Ecto neural progenitor cell (in vitro differentiated cells): ENCODE measurements at regions not wholly inside any gene's neighbourhood (a gene's known extent, or its start where the extent isn't known, plus 50 kb on each side); places are given as distances from the start of the nearest gene placed in this dataset.

Experiments
- DNase-seq: peaks from one replicate; pipeline ENCODE4 v3.0.0-alpha.2; 2018; ENCODE audit warnings: low spot score

DNA sequence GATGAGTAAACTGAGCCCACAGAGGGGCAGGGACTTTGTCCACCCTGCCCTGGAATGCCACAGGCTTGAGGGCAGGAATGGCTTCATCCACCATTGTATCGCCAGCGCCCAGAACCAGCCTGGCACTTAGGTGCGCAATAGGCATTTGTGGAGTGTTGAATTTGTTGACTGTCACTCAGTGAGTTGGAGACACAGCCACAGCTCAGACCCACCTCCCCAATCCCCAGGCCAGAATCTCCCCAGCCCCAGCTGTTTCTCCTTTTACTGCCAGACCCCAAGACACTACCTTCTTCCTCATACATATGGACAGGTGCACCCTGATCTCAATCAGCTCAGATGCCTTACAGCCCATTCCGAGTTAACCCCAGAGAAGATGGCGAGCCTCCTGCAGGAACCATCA is 674.5 kb downstream of the MATN1 start:
- no peak for DNase-seq

DNA sequence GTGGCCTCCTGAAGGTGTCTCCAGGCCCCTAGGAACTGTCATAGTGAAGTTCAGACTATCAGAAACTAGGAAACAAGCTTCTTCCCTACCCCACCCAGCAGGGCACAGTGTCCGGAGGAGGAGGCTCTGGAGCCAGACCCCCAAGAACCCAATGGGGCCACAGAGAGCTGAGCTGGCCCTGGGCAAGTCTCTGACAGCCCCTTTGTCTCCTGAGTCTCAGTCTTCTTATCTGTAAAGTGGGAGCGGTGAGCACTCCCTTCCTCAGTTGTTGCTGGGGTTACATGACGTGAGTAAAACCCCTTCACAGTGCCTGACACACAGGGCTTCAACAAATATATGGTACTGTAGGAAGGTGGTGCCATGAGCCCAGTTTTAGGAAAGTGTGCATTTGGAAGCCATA is 675.8 kb downstream of the MATN1 start:
- no peak for DNase-seq

DNA sequence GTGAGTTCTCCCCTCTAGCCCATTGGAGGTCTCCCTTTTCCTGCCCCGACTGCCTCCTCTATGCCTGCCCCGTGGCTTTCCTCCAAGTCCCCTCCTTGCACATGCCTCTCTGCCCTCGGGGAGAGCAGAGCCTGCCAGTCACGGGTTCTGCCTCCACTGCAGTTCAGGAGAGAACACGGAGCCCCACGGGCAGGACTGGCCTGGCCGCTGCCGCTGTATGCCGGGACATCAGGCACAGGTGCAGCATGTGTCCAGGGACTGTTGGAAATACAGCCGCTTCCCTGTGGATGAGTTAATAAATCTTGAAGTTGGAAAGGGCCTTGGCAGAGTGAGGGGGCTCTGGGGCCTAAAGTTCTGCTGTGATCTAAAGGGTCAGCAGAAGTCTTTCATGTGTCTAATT is 676.6 kb downstream of the MATN1 start:
- DNase-seq = no peak

DNA sequence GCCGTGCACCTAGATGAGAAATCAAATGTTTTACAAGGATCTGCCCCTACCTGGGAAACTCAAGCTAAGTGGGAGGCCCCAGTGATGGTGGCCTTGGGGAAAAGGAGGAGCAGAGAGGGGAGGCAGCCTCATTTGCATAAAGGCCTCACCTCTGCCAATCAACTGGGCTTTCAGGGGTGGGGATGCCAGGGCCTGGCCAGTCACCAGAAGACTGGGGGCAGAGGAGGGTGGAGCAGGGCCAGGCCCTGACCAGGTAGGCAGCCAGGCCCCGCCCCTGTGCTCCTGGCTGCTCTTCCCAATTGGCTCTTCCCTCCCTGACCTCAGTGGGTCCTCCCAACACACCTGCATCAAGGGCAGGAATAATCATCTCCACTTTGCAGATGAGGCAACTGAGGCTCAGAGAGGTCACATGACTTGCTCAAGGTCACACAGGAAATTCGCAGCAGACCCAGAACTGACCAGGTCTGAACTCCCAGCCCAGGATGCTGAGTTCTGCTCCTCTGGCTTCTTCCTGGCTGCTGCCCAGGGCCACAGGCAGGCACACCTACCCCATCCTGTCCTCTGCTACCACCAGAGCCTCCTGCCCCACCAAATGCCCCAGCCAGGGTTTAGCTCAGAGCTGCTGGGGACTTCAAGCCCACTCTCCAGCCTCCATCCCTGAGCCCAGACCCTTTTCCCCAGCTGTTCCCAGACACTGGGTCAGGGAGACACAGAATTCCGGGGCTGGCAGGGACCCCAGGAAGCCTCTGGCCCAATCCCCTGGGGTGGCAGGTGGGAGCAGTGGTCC is 677.9 kb downstream of the MATN1 start:
- DNase-seq = no peak

DNA sequence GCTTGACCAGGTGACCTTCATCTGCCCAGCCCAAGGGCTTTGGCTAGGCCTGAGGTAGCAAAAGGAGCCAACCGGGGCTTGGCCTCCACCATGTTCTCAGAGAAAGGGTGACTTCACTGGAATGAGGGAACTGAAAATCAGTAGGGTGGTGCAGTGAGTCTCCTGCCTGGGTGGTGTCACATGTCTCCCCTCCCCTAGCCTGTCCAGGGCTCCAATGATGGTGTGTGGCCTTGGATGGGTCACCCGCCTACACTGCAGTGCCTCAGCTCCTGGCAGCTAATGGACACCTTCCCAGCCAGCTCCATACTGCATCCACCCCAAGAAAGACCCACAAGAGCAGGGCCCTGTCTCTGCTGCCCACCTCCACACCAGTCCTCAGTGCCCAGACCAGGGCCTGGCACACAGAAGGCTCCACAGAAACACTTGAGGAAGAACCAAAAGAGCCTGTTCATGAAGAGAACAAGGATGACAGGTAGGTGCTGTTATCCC is 678.7 kb downstream of the MATN1 start:
- DNase-seq = no peak

DNA sequence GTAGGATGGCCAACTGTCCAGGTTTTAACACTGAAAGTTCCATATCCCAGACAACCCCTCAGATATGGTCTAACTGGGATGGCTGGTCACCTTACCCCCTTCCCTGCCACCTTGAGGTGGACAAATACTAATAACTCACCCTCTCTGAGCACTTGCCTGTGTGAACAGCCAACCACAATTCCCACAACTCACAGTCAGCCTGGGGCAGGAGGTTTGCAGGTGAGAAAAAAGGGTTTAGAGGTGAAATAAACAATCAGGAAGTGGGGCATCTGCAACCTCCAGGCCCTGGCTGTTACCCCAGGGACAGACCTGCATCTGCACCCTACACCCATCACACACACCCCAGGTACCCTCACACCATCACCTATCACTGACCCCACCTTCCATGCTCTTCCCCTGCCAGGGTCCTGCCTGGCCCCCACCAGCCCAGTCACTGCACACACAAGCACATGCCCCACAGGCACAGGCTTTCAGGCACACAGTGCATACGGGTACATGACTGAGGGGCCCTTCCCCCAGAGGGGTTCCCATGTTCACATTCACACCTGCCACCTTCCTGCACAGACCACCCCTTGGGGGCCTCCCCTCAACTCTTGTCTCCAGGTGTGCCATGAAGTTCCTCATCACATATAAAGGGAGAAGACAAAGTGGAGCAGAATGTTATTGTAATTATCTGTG is 679.5 kb downstream of the MATN1 start:
- DNase-seq = no peak

DNA sequence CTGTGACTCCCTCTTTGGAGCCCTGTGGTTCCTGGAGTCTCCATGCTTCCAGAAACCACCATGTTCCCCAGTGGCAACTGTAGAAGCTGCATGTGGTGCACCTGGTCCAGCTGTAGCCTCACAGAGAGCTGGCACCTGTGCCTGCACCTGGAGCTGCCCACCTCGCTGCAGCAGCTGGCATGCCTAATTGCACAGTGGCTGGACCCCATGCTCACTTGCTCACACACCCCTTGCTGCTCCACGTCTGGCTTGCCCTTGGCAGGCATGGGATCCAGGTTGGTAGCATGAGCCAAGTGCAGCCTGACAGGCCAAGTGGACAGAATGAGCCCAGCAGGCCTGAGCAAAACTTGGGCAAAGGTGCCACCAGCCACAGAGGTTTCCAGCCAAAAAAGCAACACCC is 680.1 kb downstream of the MATN1 start:
- peak; percentile 32 for DNase-seq

DNA sequence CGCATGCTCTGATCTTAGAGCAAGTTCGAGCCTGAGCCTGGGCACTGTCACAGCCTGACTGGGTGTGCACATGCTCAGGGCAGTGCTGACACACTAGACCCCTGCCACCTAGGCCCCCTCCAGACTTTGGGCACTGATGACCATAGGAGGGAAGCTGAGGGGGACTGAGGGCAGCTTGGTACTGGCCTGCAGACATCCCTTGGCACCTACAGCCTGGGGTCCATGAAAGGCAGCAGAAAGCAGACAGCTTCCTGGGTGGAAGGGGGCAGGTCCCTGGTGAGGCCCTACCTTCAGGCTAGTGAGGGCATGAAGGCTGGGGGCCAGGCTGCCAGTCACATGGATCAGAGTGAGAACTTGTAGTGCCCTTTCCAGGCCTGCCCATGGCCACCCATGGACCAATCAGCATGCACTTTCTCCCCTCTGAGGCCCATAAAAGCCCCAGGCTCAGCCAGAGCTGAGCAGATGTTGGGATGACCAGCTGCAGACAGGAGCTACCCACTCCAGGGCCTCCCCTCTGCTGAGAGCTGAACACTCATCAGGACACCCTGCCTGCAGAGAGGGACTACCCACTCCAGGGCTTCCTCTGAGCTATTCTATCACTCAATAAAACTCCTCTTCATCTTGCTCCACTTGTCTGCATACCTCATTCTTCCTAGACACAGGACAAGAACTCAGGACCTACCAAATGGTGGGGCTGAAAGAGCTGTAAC is 680.8 kb downstream of the MATN1 start:
- peak; percentile 37 for DNase-seq

DNA sequence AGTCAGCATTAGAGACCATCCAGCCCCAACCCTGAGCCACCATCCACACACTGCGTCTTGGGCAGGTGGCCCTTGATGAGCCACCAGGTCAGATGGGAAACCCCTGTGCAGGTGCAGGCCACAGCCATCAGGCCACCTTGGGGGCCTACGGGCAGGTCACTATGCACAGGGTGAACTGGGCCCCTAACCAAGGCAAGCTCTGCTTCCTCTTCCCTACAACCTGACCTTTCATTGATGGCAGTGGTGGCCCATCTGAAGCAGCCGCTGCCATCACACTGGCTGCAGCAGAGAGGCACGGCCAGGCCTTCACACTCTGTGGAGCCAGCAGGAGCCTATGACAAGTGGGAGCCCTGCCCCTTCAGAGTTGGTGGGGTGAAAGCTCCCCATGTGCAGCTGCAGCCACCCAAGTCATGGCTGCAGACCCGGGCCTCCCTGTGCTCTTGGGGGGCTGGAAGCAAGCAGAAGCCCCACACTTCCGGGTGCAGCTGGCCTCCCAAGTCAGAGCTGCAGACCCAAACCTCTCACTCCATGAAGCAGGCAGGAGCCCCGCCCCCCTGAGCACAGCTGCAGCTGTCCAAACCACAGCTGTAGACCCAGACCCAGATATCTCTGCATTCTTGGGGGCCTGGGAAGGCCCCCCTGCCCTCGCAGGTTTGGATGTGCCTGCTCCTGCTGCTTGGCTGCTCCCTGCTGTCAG is 681.5 kb downstream of the MATN1 start:
- DNase-seq = no peak

DNA sequence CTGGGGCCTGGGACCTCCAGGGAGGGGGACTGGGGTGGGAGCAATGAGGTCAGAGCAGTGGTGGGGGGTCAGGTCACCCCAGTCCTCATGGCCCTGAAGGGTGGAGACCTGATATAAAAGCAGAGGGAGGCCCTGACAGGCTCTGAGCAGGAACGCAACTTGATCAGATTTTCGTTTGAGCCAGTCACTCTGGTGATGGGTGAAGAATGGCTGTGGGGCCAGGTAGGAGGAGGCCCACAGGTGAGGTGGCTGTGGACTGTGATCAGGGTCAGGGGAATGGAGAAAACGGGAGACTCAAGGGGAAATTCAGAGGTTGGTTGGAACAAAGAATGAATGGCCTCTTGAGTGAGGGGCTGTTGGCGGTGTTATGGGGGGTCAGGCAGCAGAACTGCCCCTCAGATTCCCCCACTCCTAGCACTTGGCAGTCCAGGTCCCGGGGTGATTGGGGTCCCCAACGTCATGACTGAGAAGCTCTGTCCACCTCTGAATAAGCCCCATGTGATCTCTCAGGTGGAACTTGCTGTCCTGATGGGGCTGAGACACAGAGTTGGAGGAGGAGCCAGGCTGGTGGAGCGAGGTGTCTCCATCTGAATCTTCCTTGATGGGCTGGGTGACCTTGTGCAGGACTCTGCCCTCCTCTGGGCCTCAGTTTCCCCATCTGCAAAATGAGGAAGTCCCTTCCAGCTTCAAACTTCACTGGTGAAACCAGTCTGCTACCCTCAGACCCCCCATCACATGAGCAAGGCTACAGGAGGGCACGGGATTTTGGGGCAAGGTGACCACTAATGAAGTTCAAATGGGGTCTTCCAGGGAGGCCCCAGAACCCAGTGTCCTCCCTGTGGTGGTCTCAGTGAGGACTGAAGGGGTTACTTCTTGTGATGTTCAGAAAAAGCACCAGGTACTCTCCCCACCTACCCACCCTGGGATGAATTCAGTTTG is 683.0 kb downstream of the MATN1 start:
- no peak for DNase-seq

DNA sequence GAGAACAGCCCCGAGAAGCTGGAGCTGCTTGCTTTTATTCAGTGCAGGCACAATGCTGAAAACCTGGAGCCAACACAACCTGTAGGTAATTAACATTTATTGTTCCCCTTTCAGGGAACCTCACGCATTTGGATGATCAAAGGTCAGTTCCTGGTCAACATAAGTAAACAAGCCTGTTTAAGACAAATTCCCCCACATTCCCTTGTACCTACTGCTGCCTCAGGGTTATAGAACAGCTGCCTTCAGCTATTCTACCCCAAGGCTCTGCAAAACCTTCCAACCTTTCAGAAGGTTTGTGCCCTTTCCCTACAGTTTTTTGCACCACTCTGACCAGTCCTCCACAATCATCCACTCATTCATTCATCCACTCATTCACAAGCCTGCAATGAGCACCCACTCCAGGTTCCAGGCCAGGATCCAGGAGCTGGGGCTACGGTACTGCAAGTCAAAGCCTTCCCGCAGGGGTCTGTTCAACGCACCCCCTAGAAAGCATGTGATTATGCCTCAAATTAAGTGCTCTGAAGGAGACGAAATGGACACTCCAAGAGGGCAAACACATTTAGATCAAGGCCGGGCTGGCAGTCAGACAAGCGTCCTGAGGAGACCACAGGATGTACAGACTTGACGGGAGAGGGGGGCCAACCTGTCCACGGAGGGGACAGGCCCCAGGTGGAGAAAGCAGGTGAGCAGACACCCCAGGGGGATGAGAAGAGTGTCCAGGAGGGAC is 683.9 kb downstream of the MATN1 start:
- no peak for DNase-seq

DNA sequence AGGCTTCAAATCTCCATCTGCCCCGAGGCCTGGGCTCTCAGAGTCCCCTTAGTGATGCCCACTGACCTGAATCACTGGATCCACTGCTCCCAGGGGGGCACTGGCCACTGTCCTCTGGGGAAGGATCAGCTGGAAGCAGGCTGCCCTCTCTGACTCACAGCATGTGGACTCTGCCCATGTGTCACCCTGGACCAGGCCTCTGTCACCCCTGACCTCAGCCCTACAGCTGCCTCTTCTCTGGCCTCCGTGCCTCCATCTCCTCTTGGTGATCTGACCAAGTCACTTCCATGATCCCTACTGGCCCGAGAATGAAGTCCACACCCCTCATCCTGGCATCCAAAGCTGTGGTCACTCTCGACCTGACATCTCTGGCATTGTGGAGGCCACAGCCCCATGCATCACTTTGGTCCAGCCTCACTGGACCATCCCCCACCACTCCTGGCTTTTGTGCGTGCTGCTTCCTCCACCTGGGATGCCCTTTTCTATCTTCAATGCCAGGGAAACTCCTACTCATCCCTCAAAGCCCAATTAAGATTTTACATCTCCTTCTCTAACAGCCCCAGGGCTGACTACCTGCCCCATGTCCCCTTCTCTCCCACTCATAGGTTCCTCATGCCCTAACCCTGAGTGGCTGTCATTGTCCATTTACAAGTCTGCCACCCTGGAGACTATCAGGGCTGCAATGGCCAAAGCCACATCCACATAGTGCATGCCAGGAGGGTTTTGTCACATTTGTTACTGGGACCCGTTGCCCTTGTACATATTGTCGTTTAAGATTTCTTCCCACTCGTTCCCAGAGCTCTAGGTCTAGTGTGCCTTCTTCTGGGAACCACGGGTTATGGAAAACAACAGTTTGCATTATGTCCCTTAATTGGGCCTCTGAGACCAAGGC is 685.0 kb downstream of the MATN1 start:
- peak; percentile 29 for DNase-seq

DNA sequence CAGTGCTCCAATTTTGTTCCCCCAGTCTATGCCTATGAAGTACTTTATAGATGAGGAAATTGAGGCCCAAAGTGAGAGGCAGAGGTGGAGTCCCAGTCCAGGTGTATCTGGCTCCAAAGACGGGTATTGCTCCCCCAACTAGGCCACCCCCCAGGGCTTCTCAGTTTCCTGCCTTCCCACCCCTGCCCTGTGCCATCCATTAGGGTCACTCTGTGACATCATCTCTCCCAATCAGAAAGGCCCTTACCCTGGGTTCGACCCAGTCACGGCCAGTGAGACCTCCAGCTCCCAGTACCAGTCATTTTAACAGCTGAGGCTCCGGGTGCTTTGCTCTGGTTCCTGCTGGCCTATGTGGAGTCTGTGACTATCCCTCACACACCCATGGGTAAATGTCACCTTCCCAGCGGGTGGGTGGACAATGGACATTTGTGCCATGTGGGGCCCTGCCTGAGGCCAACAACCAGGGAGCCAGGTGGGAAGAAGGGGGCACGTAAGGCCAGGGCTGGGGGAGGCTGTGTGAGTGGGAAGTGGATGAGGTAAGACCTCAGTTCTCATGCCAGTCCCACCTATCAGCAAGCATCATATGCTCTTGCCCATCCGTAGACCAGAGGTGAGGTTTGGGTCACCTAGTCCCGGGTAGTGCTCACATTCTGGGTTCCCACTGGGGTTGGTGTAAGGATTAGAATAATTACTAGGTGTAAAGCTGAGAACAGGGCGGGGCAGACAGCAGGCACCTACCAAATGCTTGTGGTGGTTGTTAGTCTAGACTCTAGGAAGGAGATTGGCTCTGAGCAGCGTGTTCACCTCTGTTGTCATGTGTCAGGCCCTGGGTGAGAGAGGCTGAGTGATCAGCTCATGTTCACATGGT is 685.9 kb downstream of the MATN1 start:
- DNase-seq = peak; percentile 35

DNA sequence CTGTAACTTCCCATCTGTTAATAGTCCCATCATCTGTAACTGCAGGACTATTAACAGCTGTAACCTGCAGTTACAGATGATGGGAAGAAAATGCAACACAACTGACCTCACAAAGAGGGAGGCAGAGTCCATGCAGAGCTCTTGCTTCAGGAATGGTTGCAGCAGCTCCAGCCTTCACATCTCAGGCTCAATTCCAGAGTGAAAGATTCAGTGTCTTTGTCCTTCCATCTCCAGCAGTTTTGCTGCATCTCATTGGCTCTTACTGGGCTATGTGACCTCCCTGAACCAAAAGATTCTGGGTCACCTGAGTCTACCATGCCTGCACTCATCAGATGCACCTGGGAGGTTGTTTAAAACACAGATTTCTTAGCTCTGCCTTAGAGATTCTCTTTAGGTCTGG is 686.7 kb downstream of the MATN1 start:
- DNase-seq = no peak

DNA sequence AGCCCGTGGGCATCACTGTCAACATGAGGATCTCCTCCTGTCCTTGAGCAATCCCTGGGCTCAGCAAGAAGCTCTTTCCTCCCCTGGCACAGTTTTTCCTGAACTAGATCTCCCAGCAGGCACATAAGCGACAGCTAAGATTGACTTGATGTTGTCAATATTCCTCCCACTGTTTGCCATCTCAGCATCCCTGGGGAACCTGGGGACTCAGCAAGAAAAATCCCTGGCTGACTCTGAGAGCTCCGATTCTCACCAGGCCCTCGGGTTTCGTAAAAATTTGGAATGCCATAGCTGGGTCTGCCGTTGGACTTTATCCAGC is 687.2 kb downstream of the MATN1 start:
- no peak for DNase-seq

DNA sequence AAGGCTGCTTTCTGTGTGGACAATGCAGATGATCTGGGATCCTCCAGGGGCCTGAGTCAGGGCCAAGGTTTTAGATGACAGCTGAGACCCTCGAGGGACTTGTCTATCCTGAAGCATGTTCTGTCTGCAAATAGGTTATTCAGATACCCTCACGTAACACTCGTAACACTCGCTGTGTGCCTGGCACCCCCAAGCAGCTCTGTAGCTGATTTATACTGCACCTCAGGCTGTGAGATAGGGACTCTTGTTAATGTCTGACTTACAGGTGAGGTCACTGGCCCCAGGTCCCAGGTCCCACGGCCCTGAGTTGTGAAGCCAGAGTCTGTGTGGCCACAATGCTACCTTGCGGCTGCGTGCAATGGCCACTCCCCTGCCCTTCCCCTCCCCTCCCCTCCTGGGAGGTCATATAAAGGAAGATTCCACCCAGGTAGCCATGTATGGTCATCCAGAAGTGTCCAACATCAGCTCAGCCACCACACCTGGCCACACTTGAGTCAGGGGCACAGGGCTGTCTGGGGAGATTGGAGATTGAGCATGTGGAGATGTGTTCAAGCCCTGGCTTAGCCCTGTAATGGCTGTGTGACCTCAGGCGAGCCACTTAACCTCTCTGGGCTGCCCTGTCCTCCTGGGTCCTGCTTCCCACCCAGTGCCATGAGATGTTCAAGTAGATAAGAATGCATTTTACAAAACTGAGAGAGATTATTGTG is 687.7 kb downstream of the MATN1 start:
- DNase-seq = no peak

DNA sequence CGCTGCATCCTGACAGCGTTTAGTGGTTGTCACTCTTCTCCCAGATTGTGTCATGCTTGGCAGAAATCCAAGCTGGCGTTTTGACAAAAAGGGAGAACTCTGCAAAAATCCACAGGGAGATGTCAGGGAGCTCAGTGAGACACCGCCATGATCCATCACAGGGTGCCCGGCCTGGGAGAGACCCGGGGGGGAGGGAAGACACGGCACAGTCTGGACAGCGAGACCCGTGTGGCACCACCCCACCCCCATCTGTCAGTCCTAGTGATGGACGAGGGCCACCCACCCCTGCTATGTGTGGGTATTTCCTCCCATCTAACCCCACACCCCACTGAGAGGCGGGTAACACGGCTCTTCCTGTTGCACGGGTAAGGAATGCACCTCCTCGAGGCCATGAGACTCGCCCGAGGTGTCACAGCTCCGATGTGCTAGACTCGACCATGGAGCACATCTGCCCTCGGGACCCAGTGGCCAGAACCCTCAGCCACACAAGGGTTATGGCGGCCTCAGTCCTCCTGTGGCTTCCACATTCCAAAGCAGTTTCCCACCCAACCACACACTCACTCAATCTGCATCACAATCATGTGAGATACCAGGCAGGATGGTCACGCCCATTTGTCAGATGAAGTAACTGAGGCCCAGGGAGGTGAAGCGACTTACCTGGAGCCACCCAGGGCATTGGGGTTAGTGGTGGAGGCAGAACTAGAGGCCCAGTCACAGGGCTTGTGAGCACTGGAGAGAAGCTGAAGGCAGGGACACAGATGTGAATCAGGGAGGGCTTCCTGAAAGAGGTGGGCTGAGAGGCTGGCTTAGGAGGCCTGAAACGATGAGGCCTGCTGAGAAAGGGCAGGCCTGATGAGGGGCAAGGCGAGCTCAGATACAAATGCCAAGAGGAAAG is 688.5 kb downstream of the MATN1 start:
- DNase-seq = peak; percentile 41
